Activated CD4-positive, alpha-beta T cell treated with anti-CD3 and anti-CD28 coated beads for 4 hours (primary cell): ENCODE measurements at regions not wholly inside any gene's neighbourhood (a gene's known extent, or its start where the extent isn't known, plus 50 kb on each side); places are given as distances from the start of the nearest gene placed in this dataset.
"Not testable (repeated sequence)": the region's sequence is repeated elsewhere in the genome, so short reads cannot be mapped to it uniquely, and the experiment has no call there.

Source experiments
- DNase-seq, 2 donors: peaks; one replicate each; pipeline ENCODE4 v3.0.0-alpha.2; 2020

- DNase-seq: no peak
These were observed 1102.6 kb upstream of the EPHA6 start for GRCh38 chr3:95711789-95712188.

GRCh38 chr3:95715128-95715527 is 1099.3 kb upstream of the EPHA6 start:
- DNase-seq: no peak

- DNase-seq: no peak
These were observed 1097.3 kb upstream of the EPHA6 start for GRCh38 chr3:95717048-95717447.

GRCh38 chr3:95718168-95718567 is 1096.2 kb upstream of the EPHA6 start:
- no peak for DNase-seq

GRCh38 chr3:95719481-95719880 is 1094.9 kb upstream of the EPHA6 start:
- DNase-seq: no peak

- DNase-seq: no peak
These were observed 1092.5 kb upstream of the EPHA6 start for GRCh38 chr3:95721938-95722337.

- no peak for DNase-seq
These were observed 1088.6 kb upstream of the EPHA6 start for GRCh38 chr3:95725770-95726169.

- no peak for DNase-seq
These were observed 1082.6 kb upstream of the EPHA6 start for GRCh38 chr3:95731753-95732152.

- no peak for DNase-seq
These were observed 1081.1 kb upstream of the EPHA6 start for GRCh38 chr3:95733336-95733735.

GRCh38 chr3:95738045-95738444 is 1076.3 kb upstream of the EPHA6 start:
- DNase-seq: no peak

- not testable (repeated sequence) for DNase-seq
These were observed 1069.5 kb upstream of the EPHA6 start for GRCh38 chr3:95744896-95745295.

GRCh38 chr3:95750097-95750496 is 1064.3 kb upstream of the EPHA6 start:
- no peak for DNase-seq

GRCh38 chr3:95751509-95751908 is 1062.9 kb upstream of the EPHA6 start:
- no peak for DNase-seq

GRCh38 chr3:95752199-95752598 is 1062.2 kb upstream of the EPHA6 start:
- no peak for DNase-seq

- no peak for DNase-seq
These were observed 1055.7 kb upstream of the EPHA6 start for GRCh38 chr3:95758707-95759106.

- DNase-seq: no peak
These were observed 1054.6 kb upstream of the EPHA6 start for GRCh38 chr3:95759614-95760301.

GRCh38 chr3:95775486-95776094 is 1038.8 kb upstream of the EPHA6 start:
- DNase-seq: no peak

GRCh38 chr3:95781598-95781997 is 1032.8 kb upstream of the EPHA6 start:
- no peak for DNase-seq

- no peak for DNase-seq
These were observed 1025.3 kb upstream of the EPHA6 start for GRCh38 chr3:95789111-95789510.

- no peak for DNase-seq
These were observed 1017.3 kb upstream of the EPHA6 start for GRCh38 chr3:95797081-95797480.

- DNase-seq: no peak
These were observed 1015.8 kb upstream of the EPHA6 start for GRCh38 chr3:95798628-95799027.

GRCh38 chr3:95810462-95810861 is 1003.9 kb upstream of the EPHA6 start:
- no peak for DNase-seq

GRCh38 chr3:95813244-95813643 is 1001.1 kb upstream of the EPHA6 start:
- no peak for DNase-seq

- no peak for DNase-seq
These were observed 998.6 kb upstream of the EPHA6 start for GRCh38 chr3:95815828-95816227.

GRCh38 chr3:95826419-95826818 is 988.0 kb upstream of the EPHA6 start:
- DNase-seq: no peak
